Prostate gland (tissue), 2 donors: ENCODE measurements at regions not wholly inside any gene's neighbourhood (a gene's known extent, or its start where the extent isn't known, plus 50 kb on each side); places are given as distances from the start of the nearest gene placed in this dataset.

Experiments used
- POLR2A ChIP-seq: fragments of 450-650 bp; IDR thresholded peaks from one replicate; pipeline ENCODE4 v1.6.1; 2016; ENCODE audit warnings: antibody characterized with exemption, mild to moderate bottlenecking
- POLR2AphosphoS5 ChIP-seq: sonication (generic); formaldehyde crosslinking; IDR thresholded peaks from one replicate; pipeline ENCODE4 v1.6.1; 2017; ENCODE audit warnings: antibody characterized with exemption
- TF ChIP-seq, protein P1 (sequence below), 4 experiments: fragments of 200-600 bp in 2 of 4; fragments of 450-650 bp in 2 of 4; sonication (generic) in 2 of 4; IDR thresholded peaks; 1 replicate in 3 of 4; 2 replicates in 1 of 4; pipeline ENCODE4 v1.5.1; 2016 to 2019; ENCODE audit warnings: antibody characterized with exemption in 4 of 4, mild to moderate bottlenecking in 2 of 4, moderate library complexity in 2 of 4

DNA sequence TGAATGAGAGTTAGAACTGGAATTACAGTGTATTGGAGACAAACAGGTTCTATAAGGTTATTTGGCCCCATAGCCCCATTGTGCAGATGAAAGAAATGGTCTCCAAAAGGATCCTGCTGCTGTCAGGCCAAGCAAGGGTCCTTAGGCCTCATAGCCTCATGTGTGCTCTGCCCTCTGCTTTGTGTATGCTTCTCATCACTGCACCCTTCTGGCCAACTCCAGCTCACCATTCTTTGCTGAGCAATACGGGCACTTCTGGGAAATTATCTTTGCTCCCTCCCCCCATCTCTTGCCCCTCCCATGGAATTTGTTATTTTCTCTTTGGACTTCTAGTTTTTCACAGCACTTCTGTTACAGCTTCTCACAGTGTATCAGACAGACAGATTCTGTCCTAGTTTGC lies 298.8 kb downstream of the FOXA2 start:
- TF ChIP-seq, protein P1, sequence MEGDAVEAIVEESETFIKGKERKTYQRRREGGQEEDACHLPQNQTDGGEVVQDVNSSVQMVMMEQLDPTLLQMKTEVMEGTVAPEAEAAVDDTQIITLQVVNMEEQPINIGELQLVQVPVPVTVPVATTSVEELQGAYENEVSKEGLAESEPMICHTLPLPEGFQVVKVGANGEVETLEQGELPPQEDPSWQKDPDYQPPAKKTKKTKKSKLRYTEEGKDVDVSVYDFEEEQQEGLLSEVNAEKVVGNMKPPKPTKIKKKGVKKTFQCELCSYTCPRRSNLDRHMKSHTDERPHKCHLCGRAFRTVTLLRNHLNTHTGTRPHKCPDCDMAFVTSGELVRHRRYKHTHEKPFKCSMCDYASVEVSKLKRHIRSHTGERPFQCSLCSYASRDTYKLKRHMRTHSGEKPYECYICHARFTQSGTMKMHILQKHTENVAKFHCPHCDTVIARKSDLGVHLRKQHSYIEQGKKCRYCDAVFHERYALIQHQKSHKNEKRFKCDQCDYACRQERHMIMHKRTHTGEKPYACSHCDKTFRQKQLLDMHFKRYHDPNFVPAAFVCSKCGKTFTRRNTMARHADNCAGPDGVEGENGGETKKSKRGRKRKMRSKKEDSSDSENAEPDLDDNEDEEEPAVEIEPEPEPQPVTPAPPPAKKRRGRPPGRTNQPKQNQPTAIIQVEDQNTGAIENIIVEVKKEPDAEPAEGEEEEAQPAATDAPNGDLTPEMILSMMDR (IDR thresholded peaks at IDR 0.05), result no peak
- no peak for TF ChIP-seq POLR2A
- no peak for TF ChIP-seq POLR2AphosphoS5
